Lung (tissue), 11 donors: ENCODE measurements at regions not wholly inside any gene's neighbourhood (a gene's known extent, or its start where the extent isn't known, plus 50 kb on each side); places are given as distances from the start of the nearest gene placed in this dataset.

ENCODE experiments used
- ATAC-seq: fragments of 200-7000 bp; cut with Tn5 transposase; one replicate; pipeline ENCODE4 v1.9.1; 2020; ENCODE audit warnings: moderate number of reproducible peaks; ENCODE audit not compliant: insufficient read depth, low FRiP score
- DNase-seq, 3 donors: peaks; one replicate each; pipeline ENCODE4 v3.0.0-alpha.2; 2013 to 2017
- H3K27ac ChIP-seq, 2 donors: one replicate each; pipeline ENCODE4 v1.5.1; 2013; ENCODE audit warnings: mild to moderate bottlenecking in 2 of 2, moderate library complexity in 2 of 2, control low read depth in 1 of 2, inconsistent platforms in 1 of 2, low read depth in 1 of 2, low read length in 1 of 2
- H3K27me3 ChIP-seq, 3 donors: one replicate each; pipeline ENCODE4 v1.5.1; 2013; ENCODE audit warnings: low read length in 2 of 3; ENCODE audit not compliant: control insufficient read depth in 3 of 3, insufficient read depth in 3 of 3
- H3K36me3 ChIP-seq, 4 donors: one replicate each; pipeline ENCODE4 v1.5.1; 2013; ENCODE audit warnings: low read length in 4 of 4, mild to moderate bottlenecking in 1 of 4, moderate library complexity in 1 of 4; ENCODE audit not compliant: control insufficient read depth in 4 of 4, insufficient read depth in 4 of 4
- H3K4me1 ChIP-seq, 5 donors: one replicate each; pipeline ENCODE4 v1.5.1; 2013; ENCODE audit warnings: low read length in 5 of 5, mild to moderate bottlenecking in 2 of 5, moderate library complexity in 1 of 5; ENCODE audit not compliant: control insufficient read depth in 5 of 5, insufficient read depth in 5 of 5
- H3K4me3 ChIP-seq: one replicate; pipeline ENCODE4 v1.5.1; 2013; ENCODE audit warnings: mild to moderate bottlenecking, control low read depth, moderate library complexity
- H3K9ac ChIP-seq, 2 donors: one replicate each; pipeline ENCODE4 v1.5.1; 2013; ENCODE audit warnings: low read length in 2 of 2, control low read depth in 1 of 2; ENCODE audit not compliant: insufficient read depth in 1 of 2
- H3K9me3 ChIP-seq, 4 donors: one replicate each; pipeline ENCODE4 v1.5.1; 2013; ENCODE audit warnings: low read length in 3 of 4, mild to moderate bottlenecking in 1 of 4, moderate library complexity in 1 of 4; ENCODE audit not compliant: control insufficient read depth in 4 of 4, insufficient read depth in 3 of 4
- CTCF ChIP-seq: IDR thresholded peaks from 2 replicates; pipeline ENCODE4 v1.5.1; 2012; ENCODE audit warnings: mild to moderate bottlenecking; ENCODE audit errors: control extremely low read depth, extremely low read depth
- WGBS, 2 donors: extraction: QIAGEN DNeasy Blood & Tissue Kit; methylation state at CpG; one replicate each; pipeline ENCODE4 v1.1.7; 2013; 5-methylcytosine and 5-hydroxymethylcytosine counted together
- donor health status: control.
- donor health status: control.
- donor health status: Bipolar disorder and iron deficiency.
- donor health status: healthy.
- donor health status: DM: yes; HTN: yes; CAD: no.

DNA sequence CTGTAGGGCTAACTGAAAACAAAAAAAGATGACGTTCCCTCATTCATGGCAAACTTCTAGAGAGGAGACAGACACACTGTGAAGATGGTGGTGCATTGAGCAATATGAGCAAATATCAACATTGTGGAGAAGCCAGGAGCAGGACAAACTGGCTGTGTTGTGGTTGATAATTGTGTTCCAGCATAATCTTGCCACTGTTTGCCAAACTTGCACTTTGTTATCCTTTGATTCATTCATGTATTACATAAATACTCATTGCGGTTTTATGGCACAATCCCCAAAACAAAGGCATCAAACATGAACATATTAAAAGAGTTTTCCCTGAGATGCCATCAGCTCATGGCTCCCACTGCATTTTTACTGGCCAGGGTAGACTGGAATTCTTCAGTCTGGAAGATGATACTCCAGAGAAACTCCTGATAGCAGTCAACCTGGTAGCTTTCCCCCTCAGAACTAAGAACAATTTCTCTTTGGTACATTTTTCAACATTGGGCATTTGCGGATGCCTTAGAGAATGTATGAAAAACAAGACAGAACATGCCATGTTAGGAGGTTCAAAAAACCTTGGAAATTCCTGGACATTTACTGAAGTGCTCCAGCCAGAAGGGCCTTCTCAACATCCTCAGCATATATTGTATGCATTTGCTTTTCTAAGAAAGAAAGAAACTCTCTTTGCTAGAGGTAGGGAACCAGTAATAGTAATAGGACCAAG lies 487.4 kb upstream of the CELF4 start:
- no peak for ATAC-seq
- WGBS, 2 donors, result 87% methylated on average over 3 of the region's 3 CpGs

DNA sequence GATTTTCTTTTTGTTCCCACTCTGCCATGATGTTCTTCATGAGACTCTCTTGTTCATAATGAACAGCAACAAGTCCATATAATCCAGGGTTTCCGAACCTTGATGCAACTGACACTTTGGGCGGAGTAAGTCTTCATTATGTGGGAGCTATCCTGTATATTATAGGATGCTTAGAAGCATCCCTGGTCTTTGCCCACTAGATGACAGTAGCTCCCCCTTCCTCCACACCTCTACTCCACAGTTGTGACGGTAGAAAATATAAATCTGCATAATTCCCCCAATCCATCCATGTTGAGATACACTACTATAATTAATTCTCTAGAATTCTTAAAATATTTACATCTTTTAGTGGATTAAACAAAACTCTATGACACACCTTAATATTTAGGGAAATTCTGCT lies 482.2 kb upstream of the CELF4 start:
- no peak for TF ChIP-seq CTCF
- DNase-seq (no peak), ATAC-seq (no peak)
- Histone ChIP-seq H3K27me3 (no peaks in the 10 kb centered on the region), H3K4me1 (peaks cover 0 to 6% (median 0%) of the 10 kb centered on the region in 5 donors), H3K9ac (no peak overlapping the region), H3K4me3 (no peak overlapping the region), H3K27ac (no peak overlapping the region), H3K36me3 (no peaks in the 10 kb centered on the region), H3K9me3 (peaks cover 0 to 2% (median 0%) of the 10 kb centered on the region in 4 donors)
- 73 to 86% methylated on average over 3 of the region's 3 CpGs for WGBS, 2 donors

More for the DNA sequence above, 487.4 kb upstream of the CELF4 start:
- Histone ChIP-seq H3K4me1 (no peaks in the 10 kb centered on the region), H3K27me3 (no peaks in the 10 kb centered on the region), H3K4me3 (no peak overlapping the region), H3K9me3 (peaks cover 0 to 2% (median 0%) of the 10 kb centered on the region in 4 donors), H3K36me3 (no peaks in the 10 kb centered on the region), H3K9ac (no peak overlapping the region), H3K27ac (no peak overlapping the region)
- TF ChIP-seq CTCF, result no peak
- DNase-seq, result no peak

GRCh38 chr18:38046651-38047050 lies 481.1 kb upstream of the CELF4 start:
- Histone ChIP-seq H3K4me3 (no peak overlapping the region), H3K9me3 (peaks cover 0 to 2% (median 0%) of the 10 kb centered on the region in 4 donors), H3K9ac (no peak overlapping the region), H3K36me3 (no peaks in the 10 kb centered on the region), H3K27ac (no peak overlapping the region), H3K4me1 (peaks cover 0 to 10% (median 0%) of the 10 kb centered on the region in 5 donors), H3K27me3 (no peaks in the 10 kb centered on the region)
- DNase-seq (no peak), ATAC-seq (no peak)
- no peak for TF ChIP-seq CTCF
- WGBS, 2 donors, result 77 to 85% methylated on average over 3 of the region's 3 CpGs

DNA sequence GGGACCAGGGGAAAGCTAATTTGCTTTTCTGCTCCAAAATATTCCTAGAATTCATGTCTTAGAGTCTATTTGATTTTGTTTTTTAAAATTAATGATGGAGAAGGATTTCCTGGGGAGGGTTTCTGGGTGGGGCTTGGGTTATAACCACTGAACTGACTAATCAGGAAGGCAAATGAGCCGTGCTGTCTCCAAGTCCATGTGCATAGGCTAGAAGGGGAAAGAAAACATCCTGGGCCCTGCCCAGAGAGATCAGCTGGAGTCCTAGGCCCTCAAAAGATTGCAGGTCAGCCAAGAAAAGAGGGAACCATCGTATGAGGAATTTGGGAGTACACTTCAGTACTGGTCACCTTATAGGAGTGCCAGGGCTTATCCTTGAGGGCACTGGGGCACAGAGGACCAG lies 480.2 kb upstream of the CELF4 start:
- H3K9me3 ChIP-seq, result peaks cover 0 to 2% (median 0%) of the 10 kb centered on the region in 4 donors
- H3K4me1 ChIP-seq, result peaks cover 0 to 10% (median 0%) of the 10 kb centered on the region in 5 donors
- ATAC-seq (no peak), DNase-seq (no peak)
- no peak overlapping the region for H3K9ac ChIP-seq
- no peak overlapping the region for H3K4me3 ChIP-seq
- WGBS, 2 donors, result 72 to 78% methylated on average over 2 of the region's 2 CpGs
- no peak overlapping the region for H3K27ac ChIP-seq
- H3K36me3 ChIP-seq, result no peaks in the 10 kb centered on the region
- TF ChIP-seq CTCF, result no peak
- H3K27me3 ChIP-seq, result no peaks in the 10 kb centered on the region
